ENCODE measurements at regions not wholly inside any gene's neighbourhood (a gene's known extent, or its start where the extent isn't known, plus 50 kb on each side); places are given as distances from the start of the nearest gene placed in this dataset.

- Histone ChIP-seq H3K9me3 (ENCODE audit: control insufficient read depth in 2 of 3, low read length in 3 of 3) (peaks cover 0 to 4% (median 0%) of the 10 kb centered on the region in 3 experiments), H3K4me3 (ENCODE audit: low read length) (no peak overlapping the region), H3K4me1 (ENCODE audit: control insufficient read depth in 2 of 2, insufficient read depth in 2 of 2, low read length in 2 of 2) (no peaks in the 10 kb centered on the region), H3K27me3 (ENCODE audit: control insufficient read depth in 2 of 2, insufficient read depth in 2 of 2, low read length in 2 of 2) (no peaks in the 10 kb centered on the region), H3K36me3 (ENCODE audit: control insufficient read depth in 2 of 3, insufficient read depth in 3 of 3, low read length in 3 of 3) (no peaks in the 10 kb centered on the region), H3K27ac (ENCODE audit: low read depth, low read length) (no peak overlapping the region)
- Mint-ChIP-seq H3K9me3 (peaks cover 0 to 19% (median 6%) of the 10 kb centered on the region in 11 donors), H3K36me3 (no peaks in the 10 kb centered on the region), H3K27ac (no peak overlapping the region), H3K27me3 (no peaks in the 10 kb centered on the region), H3K4me1 (no peaks in the 10 kb centered on the region), H3K4me3 (no peak overlapping the region)
- intact Hi-C loops (cut with micrococcal nuclease), result no loop called here
- no peak for DNase-seq
- no peak for ATAC-seq
- POLR2A ChIA-PET, result no interaction called here
- CTCF ChIA-PET, result no interaction called here
These were observed 261.5 kb downstream of the SEC16B start for GRCh38 chr1:177708406-177708805.

GRCh38 chr1:177706977-177707376, 262.9 kb downstream of the SEC16B start:
- Histone ChIP-seq H3K27me3 (ENCODE audit: control insufficient read depth in 2 of 2, insufficient read depth in 2 of 2, low read length in 2 of 2) (no peaks in the 10 kb centered on the region), H3K27ac (ENCODE audit: low read depth, low read length) (no peak overlapping the region), H3K36me3 (ENCODE audit: control insufficient read depth in 2 of 3, insufficient read depth in 3 of 3, low read length in 3 of 3) (no peaks in the 10 kb centered on the region), H3K9me3 (ENCODE audit: control insufficient read depth in 2 of 3, low read length in 3 of 3) (peaks cover 0 to 4% (median 0%) of the 10 kb centered on the region in 3 experiments), H3K4me1 (ENCODE audit: control insufficient read depth in 2 of 2, insufficient read depth in 2 of 2, low read length in 2 of 2) (no peaks in the 10 kb centered on the region), H3K4me3 (ENCODE audit: low read length) (no peak overlapping the region)
- ChIA-PET CTCF (no interaction called here), POLR2A (no interaction called here)
- no peak overlapping the region for H3K27ac Mint-ChIP-seq
- DNase-seq, result no peak
- no peaks in the 10 kb centered on the region for H3K4me1 Mint-ChIP-seq
- no peaks in the 10 kb centered on the region for H3K27me3 Mint-ChIP-seq
- H3K36me3 Mint-ChIP-seq, result no peaks in the 10 kb centered on the region
- H3K4me3 Mint-ChIP-seq, result no peak overlapping the region
- intact Hi-C loops (cut with micrococcal nuclease), result no loop called here
- H3K9me3 Mint-ChIP-seq, result peaks cover 0 to 20% (median 5%) of the 10 kb centered on the region in 11 donors
- no peak for ATAC-seq

GRCh38 chr1:177705839-177706238, 264.0 kb downstream of the SEC16B start:
- H3K4me3 ChIP-seq (ENCODE audit: low read length), result no peak overlapping the region
- ChIA-PET POLR2A (no interaction called here), CTCF (no interaction called here)
- Mint-ChIP-seq H3K36me3 (no peaks in the 10 kb centered on the region), H3K27me3 (no peaks in the 10 kb centered on the region), H3K9me3 (peaks cover 0 to 20% (median 8%) of the 10 kb centered on the region in 11 donors), H3K4me1 (no peaks in the 10 kb centered on the region), H3K4me3 (no peak overlapping the region), H3K27ac (no peak overlapping the region)
- no peak for ATAC-seq
- no peak for DNase-seq
- no peaks in the 10 kb centered on the region for H3K4me1 ChIP-seq (ENCODE audit: control insufficient read depth in 2 of 2, insufficient read depth in 2 of 2, low read length in 2 of 2)
- H3K27ac ChIP-seq (ENCODE audit: low read depth, low read length), result no peak overlapping the region
- H3K27me3 ChIP-seq (ENCODE audit: control insufficient read depth in 2 of 2, insufficient read depth in 2 of 2, low read length in 2 of 2), result no peaks in the 10 kb centered on the region
- intact Hi-C loops (cut with micrococcal nuclease), result no loop called here
- H3K36me3 ChIP-seq (ENCODE audit: control insufficient read depth in 2 of 3, insufficient read depth in 3 of 3, low read length in 3 of 3), result no peaks in the 10 kb centered on the region
- no peaks in the 10 kb centered on the region for H3K9me3 ChIP-seq (ENCODE audit: control insufficient read depth in 2 of 3, low read length in 3 of 3)

GRCh38 chr1:177703888-177704446, 265.9 kb downstream of the SEC16B start:
- no peaks in the 10 kb centered on the region for H3K36me3 ChIP-seq (ENCODE audit: control insufficient read depth in 2 of 3, insufficient read depth in 3 of 3, low read length in 3 of 3)
- intact Hi-C loops (cut with micrococcal nuclease), result no loop called here
- Mint-ChIP-seq H3K27me3 (no peaks in the 10 kb centered on the region), H3K36me3 (no peaks in the 10 kb centered on the region), H3K27ac (no peak overlapping the region), H3K9me3 (peaks cover 0 to 17% (median 4%) of the 10 kb centered on the region in 11 donors), H3K4me3 (no peak overlapping the region), H3K4me1 (no peaks in the 10 kb centered on the region)
- H3K4me3 ChIP-seq (ENCODE audit: low read length), result no peak overlapping the region
- H3K4me1 ChIP-seq (ENCODE audit: control insufficient read depth in 2 of 2, insufficient read depth in 2 of 2, low read length in 2 of 2), result no peaks in the 10 kb centered on the region
- CTCF ChIA-PET, result no interaction called here
- no peak for DNase-seq
- no peak for ATAC-seq
- POLR2A ChIA-PET, result no interaction called here
- H3K9me3 ChIP-seq (ENCODE audit: control insufficient read depth in 2 of 3, low read length in 3 of 3), result no peaks in the 10 kb centered on the region
- H3K27me3 ChIP-seq (ENCODE audit: control insufficient read depth in 2 of 2, insufficient read depth in 2 of 2, low read length in 2 of 2), result no peaks in the 10 kb centered on the region
- no peak overlapping the region for H3K27ac ChIP-seq (ENCODE audit: low read depth, low read length)

- Mint-ChIP-seq H3K4me3 (no peak overlapping the region), H3K4me1 (no peaks in the 10 kb centered on the region), H3K36me3 (no peaks in the 10 kb centered on the region), H3K27ac (no peak overlapping the region), H3K27me3 (no peaks in the 10 kb centered on the region), H3K9me3 (peaks cover 0 to 12% (median 4%) of the 10 kb centered on the region in 11 donors)
- Histone ChIP-seq H3K9me3 (ENCODE audit: control insufficient read depth in 2 of 3, low read length in 3 of 3) (no peaks in the 10 kb centered on the region), H3K36me3 (ENCODE audit: control insufficient read depth in 2 of 3, insufficient read depth in 3 of 3, low read length in 3 of 3) (no peaks in the 10 kb centered on the region), H3K27ac (ENCODE audit: low read depth, low read length) (no peak overlapping the region), H3K4me1 (ENCODE audit: control insufficient read depth in 2 of 2, insufficient read depth in 2 of 2, low read length in 2 of 2) (no peaks in the 10 kb centered on the region), H3K4me3 (ENCODE audit: low read length) (no peak overlapping the region), H3K27me3 (ENCODE audit: control insufficient read depth in 2 of 2, insufficient read depth in 2 of 2, low read length in 2 of 2) (no peaks in the 10 kb centered on the region)
- ChIA-PET CTCF (no interaction called here), POLR2A (no interaction called here)
- no peak for DNase-seq
- no peak for ATAC-seq
- intact Hi-C loops (cut with micrococcal nuclease), result no loop called here
These were observed 268.1 kb downstream of the SEC16B start for GRCh38 chr1:177701654-177702353.

GRCh38 chr1:177700856-177701255, 269.0 kb downstream of the SEC16B start:
- H3K4me1 Mint-ChIP-seq, result no peaks in the 10 kb centered on the region
- H3K27ac Mint-ChIP-seq, result no peak overlapping the region
- H3K9me3 Mint-ChIP-seq, result peaks cover 0 to 12% (median 4%) of the 10 kb centered on the region in 11 donors
- no peak for DNase-seq
- H3K4me1 ChIP-seq (ENCODE audit: control insufficient read depth in 2 of 2, insufficient read depth in 2 of 2, low read length in 2 of 2), result no peaks in the 10 kb centered on the region
- H3K27ac ChIP-seq (ENCODE audit: low read depth, low read length), result no peak overlapping the region
- H3K27me3 Mint-ChIP-seq, result no peaks in the 10 kb centered on the region
- no peaks in the 10 kb centered on the region for H3K36me3 Mint-ChIP-seq
- no peaks in the 10 kb centered on the region for H3K27me3 ChIP-seq (ENCODE audit: control insufficient read depth in 2 of 2, insufficient read depth in 2 of 2, low read length in 2 of 2)
- ChIA-PET POLR2A (no interaction called here), CTCF (no interaction called here)
- no peak overlapping the region for H3K4me3 ChIP-seq (ENCODE audit: low read length)
- H3K4me3 Mint-ChIP-seq, result no peak overlapping the region
- H3K36me3 ChIP-seq (ENCODE audit: control insufficient read depth in 2 of 3, insufficient read depth in 3 of 3, low read length in 3 of 3), result no peaks in the 10 kb centered on the region
- no peaks in the 10 kb centered on the region for H3K9me3 ChIP-seq (ENCODE audit: control insufficient read depth in 2 of 3, low read length in 3 of 3)
- intact Hi-C loops (cut with micrococcal nuclease), result no loop called here
- ATAC-seq, result no peak

GRCh38 chr1:177690996-177691395, 278.9 kb downstream of the SEC16B start:
- no peak overlapping the region for H3K27ac Mint-ChIP-seq
- ATAC-seq (no peak), DNase-seq (no peak)
- H3K9me3 Mint-ChIP-seq, result peaks cover 6 to 30% (median 14%) of the 10 kb centered on the region in 11 donors
- peaks cover 0 to 4% (median 0%) of the 10 kb centered on the region in 5 donors for H3K27me3 Mint-ChIP-seq
- peaks cover 0 to 3% (median 0%) of the 10 kb centered on the region in 5 donors for H3K36me3 Mint-ChIP-seq
- Histone ChIP-seq H3K4me3 (ENCODE audit: low read length) (no peak overlapping the region), H3K4me1 (ENCODE audit: control insufficient read depth in 2 of 2, insufficient read depth in 2 of 2, low read length in 2 of 2) (no peaks in the 10 kb centered on the region), H3K27me3 (ENCODE audit: control insufficient read depth in 2 of 2, insufficient read depth in 2 of 2, low read length in 2 of 2) (no peaks in the 10 kb centered on the region), H3K36me3 (ENCODE audit: control insufficient read depth in 2 of 3, insufficient read depth in 3 of 3, low read length in 3 of 3) (no peaks in the 10 kb centered on the region), H3K9me3 (ENCODE audit: control insufficient read depth in 2 of 3, low read length in 3 of 3) (no peaks in the 10 kb centered on the region), H3K27ac (ENCODE audit: low read depth, low read length) (no peak overlapping the region)
- CTCF ChIA-PET, result no interaction called here
- no peaks in the 10 kb centered on the region for H3K4me1 Mint-ChIP-seq
- POLR2A ChIA-PET, result no interaction called here
- intact Hi-C loops (cut with micrococcal nuclease), result no loop called here
- H3K4me3 Mint-ChIP-seq, result no peak overlapping the region

All from naive thymus-derived CD4-positive, alpha-beta T cell (primary cell).